Non-pigmented ciliary epithelial cell (primary cell): ENCODE measurements at regions not wholly inside any gene's neighbourhood (a gene's known extent, or its start where the extent isn't known, plus 50 kb on each side); places are given as distances from the start of the nearest gene placed in this dataset.

ENCODE experiments used
- DNase-seq: peaks from one replicate; pipeline ENCODE4 v3.0.0-alpha.2; 2010; ENCODE audit warnings: low read depth

DNA sequence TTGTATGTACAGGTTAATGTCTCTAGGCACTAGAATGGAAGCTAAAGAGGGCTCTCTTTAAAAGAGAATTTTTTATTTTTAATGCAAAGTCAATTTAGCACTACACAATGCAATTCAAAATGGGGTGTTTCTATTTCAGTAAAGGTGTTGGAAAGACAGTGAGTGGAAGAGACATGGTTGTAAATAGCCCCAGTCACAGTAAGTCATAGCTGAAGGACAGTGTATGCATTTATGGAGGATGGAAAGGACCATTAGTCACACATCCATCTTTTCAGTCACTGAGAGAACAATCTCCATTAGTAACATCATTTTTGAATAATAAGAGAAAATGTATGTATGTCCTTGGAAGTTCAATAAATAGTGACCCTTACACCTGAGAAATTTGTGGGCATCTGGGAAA lies 148.0 kb downstream of the PDHA2 start:
- DNase-seq, result no peak

DNA sequence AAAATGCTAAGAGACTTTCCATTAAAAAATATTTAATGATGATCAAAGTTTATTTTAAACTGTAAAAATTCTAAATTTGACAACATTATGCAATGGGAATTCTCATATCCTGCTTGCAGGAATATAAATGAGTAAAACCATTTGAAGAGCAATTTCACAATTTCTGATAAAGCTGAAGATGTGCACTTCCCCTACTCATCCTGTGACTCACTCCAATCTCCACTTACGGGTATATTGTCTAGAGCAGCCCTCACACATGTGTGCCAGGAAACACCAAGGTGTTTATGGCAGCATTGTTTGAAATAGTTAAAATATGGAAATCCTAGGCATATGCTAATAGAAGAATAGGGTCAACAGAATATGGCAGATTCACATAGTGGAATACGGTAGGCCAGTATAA lies 158.4 kb downstream of the PDHA2 start:
- DNase-seq, result no peak

DNA sequence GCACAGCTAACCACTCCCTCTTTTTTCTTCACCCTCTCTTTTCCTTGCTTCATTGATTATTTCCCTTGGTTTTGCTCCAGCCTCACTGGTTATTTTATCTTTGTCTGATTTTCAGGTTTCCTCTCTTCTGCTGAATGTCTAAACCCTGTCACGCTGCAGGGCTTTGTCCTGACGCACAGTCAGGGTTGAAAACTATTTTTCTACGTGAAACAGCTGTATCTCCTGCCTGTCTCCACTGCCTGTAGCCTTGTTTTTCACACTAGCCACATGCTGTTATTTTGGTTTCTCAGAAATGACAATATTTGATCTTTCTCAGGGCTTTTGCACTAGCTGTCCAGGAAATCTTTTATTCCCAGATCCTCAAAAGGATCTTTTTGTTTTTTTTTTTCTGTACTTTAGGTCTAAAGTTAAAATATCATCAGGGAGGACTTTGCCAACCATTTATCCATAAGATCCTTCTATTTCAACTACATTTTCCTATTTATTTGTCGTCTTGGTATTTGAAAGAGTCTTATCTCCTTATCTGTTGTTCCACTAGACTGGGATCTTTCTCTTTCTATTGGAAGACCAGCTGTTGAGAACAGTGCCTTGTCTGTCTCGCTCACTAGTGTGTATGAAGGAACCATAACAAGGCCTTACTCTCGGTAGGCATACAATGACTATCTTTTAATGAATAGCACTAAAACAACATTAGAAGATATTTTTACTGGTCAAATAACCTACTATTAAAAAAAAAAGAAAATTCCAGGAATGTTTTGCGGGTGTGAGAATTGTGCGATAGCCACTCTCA lies 164.3 kb downstream of the PDHA2 start:
- no peak for DNase-seq

DNA sequence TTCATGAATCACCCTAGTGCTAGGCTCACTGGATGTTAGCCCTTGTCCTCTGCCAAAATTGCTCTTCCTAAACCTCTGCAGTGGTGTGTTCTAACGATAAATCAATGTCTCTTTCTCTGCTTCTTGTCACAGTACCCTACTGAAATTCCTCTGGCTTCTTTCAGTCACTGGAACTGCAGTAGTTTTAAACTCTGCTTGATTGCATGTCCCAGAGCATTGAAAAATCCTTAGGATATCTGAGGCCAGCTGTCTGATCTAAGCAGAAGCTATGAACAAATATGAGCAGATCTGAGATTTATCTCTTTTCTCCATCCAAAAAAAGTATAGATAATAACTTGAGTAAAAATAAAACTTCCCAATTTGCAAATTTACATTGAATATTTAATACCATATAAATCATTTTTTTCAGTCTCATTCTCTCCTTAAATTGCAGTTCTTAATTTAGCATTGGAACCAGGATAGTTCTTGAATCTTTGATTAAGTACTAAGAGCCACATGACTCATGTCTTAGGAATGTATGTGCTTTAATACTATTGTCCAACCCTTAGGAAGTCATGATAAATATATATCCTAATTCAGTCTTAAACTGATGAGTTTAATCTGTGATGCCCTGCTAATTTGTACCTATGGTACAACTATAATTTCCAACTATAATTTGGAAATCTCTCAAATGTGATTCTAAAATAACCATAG lies 169.7 kb downstream of the PDHA2 start:
- DNase-seq, result peak; percentile 22

DNA sequence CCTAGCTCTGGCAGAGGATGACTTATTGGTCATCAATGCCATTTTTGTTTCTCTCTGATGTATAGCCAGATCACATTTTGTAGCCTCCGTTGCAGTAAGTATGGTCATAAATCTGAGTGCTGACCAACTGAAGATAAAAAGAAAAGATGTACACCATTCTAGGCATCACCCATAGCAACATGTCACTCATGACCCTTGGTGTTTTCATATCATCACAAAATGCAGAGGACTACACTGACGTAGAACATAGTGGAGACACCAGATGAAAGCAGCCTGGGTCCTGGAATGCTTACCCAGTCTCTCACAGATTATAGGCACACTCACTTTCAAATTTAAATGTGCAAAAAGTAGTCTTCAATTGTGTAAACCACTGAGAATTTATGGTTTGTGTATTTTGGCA lies 172.8 kb downstream of the PDHA2 start:
- no peak for DNase-seq

DNA sequence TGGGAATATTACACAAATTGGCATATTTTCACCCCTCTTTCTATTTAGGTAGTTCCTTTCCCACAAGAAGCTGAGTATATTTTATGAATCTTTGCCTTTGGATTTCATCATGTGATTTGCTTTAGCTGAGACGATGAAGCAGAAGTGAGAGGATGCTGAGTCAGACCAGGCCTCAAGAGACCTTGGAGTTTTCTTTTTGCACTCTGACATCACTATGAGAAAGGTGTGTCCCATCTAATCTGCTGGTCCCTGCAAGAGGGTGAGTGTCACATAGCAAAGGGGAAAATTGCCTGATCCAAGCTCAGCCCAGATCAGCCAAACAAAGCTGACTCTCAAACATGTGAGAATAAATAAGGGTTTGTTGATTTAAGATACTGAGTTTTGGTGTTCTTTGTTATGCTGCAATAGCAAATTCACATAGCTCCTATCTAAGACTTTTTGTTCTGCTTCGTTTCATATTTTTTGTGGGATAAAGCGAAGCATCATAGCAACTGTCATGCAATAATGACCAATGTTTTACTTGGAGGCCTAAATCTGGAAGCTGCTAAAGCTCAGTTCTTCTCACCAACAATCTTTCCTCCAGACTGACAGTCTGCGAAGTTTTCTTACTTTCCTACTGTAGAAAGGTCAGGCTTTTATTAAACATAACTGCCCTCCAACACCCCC lies 176.9 kb downstream of the PDHA2 start:
- peak; percentile 24 for DNase-seq

DNA sequence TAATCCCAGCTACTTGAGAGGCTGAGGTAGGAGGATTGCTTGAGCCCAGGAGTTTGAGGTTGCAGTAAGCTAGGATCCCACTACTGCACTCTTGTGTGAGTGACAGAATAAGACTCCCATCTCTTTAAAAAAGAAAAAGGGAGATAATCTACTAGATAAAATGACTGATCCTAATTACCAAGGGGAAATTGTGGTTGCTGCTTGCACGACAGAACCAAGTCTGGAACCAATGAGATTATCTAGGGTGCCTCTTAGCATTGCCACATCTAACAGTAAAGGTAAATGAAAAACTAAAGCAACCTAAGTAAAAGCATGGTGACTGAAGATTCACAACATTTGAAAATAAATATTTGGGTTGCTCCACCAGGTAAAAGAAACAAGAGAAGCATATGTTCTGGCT lies 185.1 kb downstream of the PDHA2 start:
- no peak for DNase-seq

DNA sequence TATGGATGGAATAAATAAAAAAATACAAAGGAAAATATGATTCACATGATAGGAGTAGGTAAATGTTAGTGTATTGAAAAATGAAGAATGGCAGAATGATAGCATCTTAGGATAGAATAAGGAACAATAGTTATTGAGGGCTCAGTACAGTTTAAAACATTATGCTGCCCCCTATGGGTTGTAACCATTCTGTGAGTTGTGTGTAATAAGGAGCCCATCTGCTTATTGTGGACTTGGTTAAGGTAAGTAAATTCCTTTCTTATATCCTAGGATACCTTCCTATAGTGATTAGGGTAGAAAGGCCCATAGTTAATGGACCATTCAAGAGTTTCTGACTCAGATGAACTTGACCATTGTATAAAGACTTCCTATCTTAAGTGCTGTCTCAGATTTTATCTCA lies 195.8 kb downstream of the PDHA2 start:
- DNase-seq, result no peak

DNA sequence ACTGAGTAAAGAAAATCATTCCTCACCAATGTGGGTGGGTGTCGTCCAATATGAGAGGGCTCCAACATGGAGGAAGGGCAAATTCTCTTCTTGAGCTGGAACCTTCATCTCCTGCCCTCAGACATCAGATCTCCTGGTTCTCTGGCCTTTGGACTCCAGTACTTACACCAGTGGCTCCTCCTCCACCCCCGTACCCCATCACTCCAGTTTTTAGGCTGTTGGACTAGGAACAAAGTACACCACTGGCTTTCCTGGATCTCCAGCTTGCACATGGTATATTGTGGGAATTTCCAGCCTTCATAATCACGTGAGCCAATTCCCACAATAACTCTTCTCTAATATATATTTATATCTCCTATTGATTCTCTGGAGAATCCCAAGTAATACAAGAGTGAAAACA lies 196.9 kb downstream of the PDHA2 start:
- no peak for DNase-seq

DNA sequence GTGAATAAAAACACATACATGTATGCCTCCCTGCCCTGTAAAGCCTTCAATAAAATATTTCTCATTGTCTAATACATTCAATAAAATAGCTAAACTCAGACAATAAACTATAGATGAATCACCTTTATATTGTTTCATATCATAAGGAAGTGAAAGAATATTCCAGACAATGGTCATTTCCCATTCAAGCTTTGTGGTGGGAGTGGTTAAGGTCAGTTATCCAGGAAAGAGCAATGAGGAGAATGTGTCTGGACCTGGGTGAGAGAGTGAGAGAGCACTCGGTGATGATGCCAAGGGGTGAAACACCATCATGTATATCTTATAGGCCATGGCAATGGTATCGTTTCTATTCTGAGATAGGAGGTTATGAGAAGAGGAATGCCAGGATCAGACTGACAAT lies 197.8 kb downstream of the PDHA2 start:
- no peak for DNase-seq

DNA sequence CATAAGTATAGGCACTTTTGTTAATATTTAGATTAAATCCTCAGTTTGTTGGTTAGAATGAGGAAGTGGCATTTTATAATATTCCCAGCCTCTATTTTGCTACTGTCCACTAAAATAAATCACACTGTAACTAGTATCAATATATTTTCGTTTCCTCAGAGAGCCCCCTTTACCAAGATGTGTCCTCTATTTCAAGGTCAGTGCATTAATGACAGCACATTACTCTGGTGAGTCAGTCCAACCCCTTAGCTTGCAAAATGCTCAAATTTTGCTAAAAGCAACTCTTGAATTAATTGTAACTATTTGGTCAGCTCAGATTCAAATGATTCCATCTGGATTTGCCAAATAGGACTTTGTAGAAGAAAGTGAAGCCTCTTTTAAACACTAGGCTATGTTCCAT lies 199.3 kb downstream of the PDHA2 start:
- DNase-seq, result no peak

DNA sequence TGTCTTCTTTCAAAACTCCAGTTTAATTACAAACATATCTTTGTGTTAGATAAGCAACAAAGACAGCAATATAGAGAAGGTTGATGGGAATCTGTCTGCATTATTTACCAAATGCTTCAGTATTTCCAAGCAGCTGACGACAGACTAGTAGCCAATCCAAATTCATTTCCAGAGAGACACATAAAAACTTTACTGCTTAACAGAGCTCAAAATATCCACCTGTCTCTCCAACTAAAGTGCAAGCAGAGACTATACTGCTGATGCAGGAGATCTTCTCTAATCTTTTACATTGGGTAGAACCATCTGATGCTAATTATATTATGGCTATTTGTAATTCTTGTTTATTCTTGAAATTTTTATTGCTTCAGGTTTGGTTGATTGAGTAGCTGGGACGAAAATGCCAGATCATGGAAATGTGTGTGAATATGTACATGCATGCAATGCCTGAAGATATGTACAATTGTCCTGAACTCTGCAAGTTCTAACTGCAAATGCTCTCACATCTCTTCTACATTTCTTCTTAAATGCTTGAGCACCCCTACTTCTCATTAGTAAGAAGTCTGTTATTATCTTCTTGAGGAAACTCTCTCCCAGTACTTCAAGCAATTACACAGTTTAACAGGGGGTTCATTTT lies 200.0 kb downstream of the PDHA2 start:
- no peak for DNase-seq

DNA sequence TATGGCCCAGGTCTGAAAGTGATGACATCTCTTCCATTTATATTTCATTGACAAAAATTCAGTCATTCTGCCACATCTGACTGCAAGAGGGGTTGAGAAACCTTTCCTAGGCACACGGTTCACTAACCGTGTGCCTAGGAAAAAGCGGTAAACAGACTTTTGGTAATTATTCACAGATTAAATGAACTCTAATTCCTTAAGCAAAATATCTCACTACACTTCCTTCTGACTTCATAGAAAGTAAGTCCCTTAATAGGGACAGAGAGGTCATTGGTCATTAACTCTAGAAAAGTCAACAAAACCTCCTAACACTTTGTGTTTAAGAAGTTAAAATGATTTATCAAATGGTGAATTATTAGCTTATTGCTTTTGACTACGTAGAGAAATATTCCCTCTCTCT lies 205.1 kb downstream of the PDHA2 start:
- no peak for DNase-seq

DNA sequence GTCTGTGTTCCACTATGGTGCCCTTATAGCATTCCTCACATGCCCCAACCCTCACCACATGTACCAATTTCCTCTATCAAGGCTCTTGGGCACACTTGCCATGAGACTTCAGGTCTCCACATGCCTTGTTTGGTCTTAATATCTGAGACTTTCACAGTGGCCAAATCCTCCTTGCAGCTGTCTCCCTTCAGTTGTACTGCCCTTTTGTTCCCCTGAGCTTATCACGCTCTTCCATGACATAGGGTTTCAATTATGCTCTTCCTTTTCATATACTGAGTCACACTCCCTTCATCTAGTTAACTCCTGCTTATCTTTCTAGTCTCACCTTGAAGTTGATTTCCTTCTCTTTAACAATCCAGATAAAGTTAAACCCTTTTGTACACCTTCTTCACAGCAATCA lies 212.9 kb downstream of the PDHA2 start:
- DNase-seq, result no peak

DNA sequence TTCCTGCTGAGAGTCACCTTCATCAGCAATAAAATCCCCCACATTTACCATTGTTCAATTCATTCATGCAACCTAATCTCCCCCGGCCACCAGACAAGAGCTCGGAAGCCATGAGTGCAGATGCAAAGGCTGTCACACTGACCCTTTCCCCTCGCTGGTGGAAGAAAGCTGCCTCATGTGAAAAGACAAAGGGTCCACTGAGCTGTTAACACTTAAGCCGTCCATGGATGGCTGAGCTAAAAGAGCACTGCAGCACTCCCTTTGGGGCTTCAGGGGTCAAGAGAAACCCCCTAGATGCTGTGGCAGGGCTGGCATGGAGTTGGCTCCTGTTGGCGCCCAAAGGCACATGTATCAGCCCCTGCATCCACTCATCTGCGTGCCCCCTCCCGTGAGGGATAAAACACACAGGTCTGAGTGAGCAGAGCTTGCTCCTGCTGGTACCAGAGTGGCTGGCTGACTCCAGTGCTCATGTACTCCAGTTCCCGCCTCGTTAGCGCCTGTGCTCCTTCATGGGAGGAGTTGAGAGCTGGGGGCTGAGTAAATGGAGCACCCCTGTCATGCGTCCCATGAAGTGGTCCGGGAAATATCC lies 216.5 kb downstream of the PDHA2 start:
- DNase-seq, result no peak

DNA sequence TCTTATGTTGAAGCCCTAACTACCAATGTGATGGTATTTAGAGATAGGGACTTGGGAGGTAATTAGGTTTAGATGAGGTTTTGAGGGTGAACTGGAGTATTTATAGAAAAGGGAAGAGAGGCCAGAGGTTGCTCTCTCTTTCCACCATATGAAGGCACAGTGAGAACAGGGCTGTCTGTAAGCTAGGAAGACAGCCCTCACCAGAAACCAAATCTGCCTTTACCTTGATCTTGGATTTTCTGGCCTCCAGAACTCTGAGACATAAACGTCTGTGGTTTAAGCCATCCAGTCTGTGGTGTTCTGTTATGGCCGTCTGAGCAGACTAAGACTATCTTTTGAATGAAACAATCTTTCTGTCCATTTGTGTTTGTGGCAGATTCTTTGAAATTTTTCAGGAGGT lies 223.7 kb downstream of the PDHA2 start:
- no peak for DNase-seq

DNA sequence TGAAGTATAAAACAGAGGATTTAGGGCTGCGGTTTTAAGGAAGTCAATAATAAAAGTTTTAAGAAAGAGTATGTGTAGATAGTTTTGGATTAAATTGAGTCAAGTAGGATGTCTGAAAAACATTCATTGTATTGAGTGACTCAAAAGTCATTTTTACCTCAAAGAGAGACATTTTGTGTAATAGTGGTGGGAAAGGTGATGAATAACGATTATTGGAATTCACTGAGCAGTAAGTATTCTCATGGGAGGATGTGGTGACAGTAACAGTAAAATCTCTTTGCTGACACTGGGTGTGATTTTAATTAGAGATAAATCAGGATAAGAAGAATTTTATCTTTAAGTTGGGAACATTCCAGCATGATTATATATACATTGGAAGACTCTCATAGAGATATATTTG lies 233.6 kb downstream of the PDHA2 start:
- DNase-seq, result no peak

DNA sequence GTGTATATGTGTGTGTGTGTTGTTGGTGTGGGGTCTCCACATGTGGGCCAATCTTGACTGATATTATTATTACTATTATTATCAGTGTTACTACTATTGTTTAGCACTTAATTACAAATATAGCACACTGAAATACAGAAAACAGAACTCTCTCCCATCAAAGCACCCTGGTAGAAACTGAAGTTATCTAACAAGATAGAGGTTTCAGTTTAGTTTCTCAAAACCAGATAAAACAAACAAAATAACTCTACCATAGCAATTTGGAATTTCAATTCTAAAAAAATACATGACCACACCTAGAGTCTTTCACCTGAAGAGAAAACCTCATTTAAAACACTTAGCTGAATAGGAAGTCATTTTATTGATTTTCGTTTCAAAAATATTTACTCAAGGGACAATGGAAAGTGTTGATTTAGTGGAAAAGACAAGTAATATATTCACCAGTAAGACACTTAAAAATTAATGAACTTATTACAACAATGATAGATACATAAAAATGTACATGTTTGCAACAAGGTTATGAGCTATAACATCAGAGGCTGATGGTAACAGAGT lies 252.3 kb downstream of the PDHA2 start:
- DNase-seq, result no peak

DNA sequence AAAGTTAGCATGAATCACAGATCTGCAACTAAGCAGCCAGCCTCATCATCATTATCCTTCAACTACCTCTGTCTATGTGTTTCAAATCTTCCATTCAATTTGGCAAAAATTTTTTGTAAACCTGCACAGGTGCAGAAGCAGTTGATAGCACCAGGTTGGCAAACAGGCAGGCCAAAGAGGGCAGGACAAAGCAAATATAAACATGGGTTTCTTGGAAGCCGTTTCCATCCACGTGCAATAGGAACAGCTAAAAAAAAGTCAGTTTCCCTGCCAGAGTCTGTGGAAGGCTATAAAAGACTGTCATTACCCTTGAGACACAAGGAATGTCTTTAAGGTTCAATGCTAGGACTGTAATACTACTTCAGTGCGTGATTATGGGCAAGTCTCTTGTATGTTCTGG lies 253.2 kb downstream of the PDHA2 start:
- no peak for DNase-seq

DNA sequence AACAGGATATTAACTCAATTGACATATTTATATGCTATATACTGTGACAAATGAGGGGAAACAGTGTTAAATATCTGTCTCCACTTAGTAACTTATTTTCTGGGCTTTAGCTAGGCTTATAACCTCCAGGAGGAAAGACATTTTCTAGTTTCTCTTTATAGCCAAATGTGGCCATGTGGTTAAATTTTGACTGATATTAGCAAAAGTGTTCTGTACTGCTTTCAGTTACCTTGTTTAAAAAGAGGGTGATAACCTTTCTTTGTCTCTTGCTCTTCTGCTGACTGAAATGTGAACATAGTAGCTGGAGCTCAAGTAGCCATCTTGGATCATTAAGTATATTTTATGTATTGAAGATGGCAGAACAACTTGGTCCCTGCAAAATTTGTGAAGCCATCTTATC lies 253.7 kb downstream of the PDHA2 start:
- no peak for DNase-seq

DNA sequence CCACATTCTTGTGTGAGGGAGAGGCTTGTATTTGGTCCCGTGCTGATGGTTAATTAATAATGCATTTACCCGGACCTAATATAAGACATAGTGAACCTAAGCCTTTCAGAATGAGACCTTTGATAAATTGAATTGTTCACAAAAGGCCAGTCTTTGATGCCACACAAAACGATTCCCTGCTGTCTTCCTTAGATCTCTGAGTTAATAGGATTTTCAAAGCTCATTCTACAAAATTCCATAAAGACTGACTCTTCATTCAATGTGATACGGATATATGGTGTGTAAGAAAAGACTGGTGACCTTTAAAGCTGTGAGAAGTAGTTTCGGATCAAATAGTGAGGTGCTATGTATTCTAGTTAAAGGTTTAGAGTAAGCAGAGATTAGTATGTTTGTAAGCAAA lies 254.3 kb downstream of the PDHA2 start:
- DNase-seq, result no peak

DNA sequence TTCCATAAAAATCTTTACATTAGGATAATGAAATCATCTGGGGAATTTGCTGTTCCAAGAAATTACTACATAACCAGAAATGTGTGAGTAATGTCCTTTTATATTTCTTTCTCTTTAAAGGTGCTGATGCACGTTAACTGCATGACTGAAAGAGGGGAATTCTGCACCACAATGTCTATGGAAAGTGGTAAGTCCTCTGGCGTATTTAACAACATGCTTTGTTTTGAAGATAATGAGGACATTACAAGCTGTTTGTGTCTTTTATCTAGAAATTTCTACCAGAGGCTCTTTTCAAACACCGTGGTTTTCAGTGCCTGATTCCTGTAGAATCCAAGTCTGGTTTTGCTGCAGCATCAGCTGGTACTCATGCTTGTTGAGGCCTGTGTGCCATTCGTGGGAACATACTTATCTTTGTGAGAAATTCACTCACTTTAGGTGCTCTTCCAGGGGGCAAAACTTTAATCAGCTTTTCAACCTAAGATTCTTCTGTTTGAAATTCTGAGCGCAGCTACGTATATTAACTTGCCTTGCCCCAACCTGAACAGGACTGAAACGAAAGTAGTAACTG lies 257.2 kb downstream of the PDHA2 start:
- peak; percentile 52 for DNase-seq
